HCT116 (cell line): ENCODE measurements at regions not wholly inside any gene's neighbourhood (a gene's known extent, or its start where the extent isn't known, plus 50 kb on each side); places are given as distances from the start of the nearest gene placed in this dataset.

Experiments used
- ATAC-seq: fragments of 200-7000 bp; cut with Tn5 transposase; 2 replicates; pipeline ENCODE4 v1.9.1; 2020; ENCODE audit warnings: mild to moderate bottlenecking, moderate library complexity
- BruUV-seq: library from RNA; stranded (reverse); fragments of 400-500 nt; replicated peaks from 2 replicates; lab custom pipeline; 2021; lab: Mats Ljungman, UMichigan
- CTCF ChIA-PET: fragments of 300-600 bp; sonication (Branson Sonifier 250); formaldehyde crosslinking; loops from one replicate; lab custom pipeline; 2021; ENCODE audit warnings: antibody characterized with exemption; lab: Charles Lee
- POLR2A ChIA-PET: fragments of 300-600, 350-600 bp; sonication (Branson Sonifier 250); formaldehyde crosslinking; loops from one replicate; lab custom pipeline; 2021; ENCODE audit warnings: antibody characterized with exemption; lab: Charles Lee
- RAD21 ChIA-PET, 2 experiments: fragments of 300-600 bp; sonication (Branson Sonifier 250); formaldehyde crosslinking; loops; one replicate each; lab custom pipeline; 2023; ENCODE audit warnings: low total read pairs in 2 of 2; ENCODE audit not compliant: uncharacterized antibody in 2 of 2, unreplicated experiment in 2 of 2, low non-redundant PET in 1 of 2; lab: Charles Lee
- DNase-seq: peaks from one replicate; pipeline ENCODE4 v3.0.0-alpha.2; 2010; ENCODE audit warnings: low read depth, low spot score
- H2AFZ ChIP-seq: fragments of 200-600 bp; shearing (Covaris generic), sonication (generic); 2 replicates; pipeline ENCODE4 v1.6.1; 2017; ENCODE audit warnings: low read depth, mixed run types, mixed read lengths, antibody characterized with exemption, low read length; ENCODE audit not compliant: poor library complexity, severe bottlenecking
- H3K27ac ChIP-seq: 2 replicates; pipeline ENCODE4 v1.5.1; 2012; ENCODE audit warnings: low read depth, low read length
- H3K27me3 ChIP-seq: fragments of 200-600 bp; sonication (generic); 2 replicates; pipeline ENCODE4 v1.6.1; 2016; ENCODE audit warnings: mixed run types, low read length, mixed read lengths; ENCODE audit not compliant: insufficient read depth
- H3K36me3 ChIP-seq, 2 experiments: fragments of 200-500 bp in 1 of 2; fragments of 200-600 bp in 1 of 2; sonication (Bioruptor generic) in 1 of 2; sonication (generic) in 1 of 2; 2 replicates each; pipeline versions ENCODE4 v1.5.1 to v1.6.1; 2014 to 2016; ENCODE audit warnings: low read length in 2 of 2, inconsistent platforms in 1 of 2, mixed read lengths in 1 of 2, mixed run types in 1 of 2; ENCODE audit not compliant: insufficient read depth in 2 of 2, control insufficient read depth in 1 of 2
- H3K4me1 ChIP-seq, 2 experiments: fragments of 200-600 bp in 1 of 2; sonication (generic) in 1 of 2; 2 replicates each; pipeline versions ENCODE4 v1.5.1 to v1.6.1; 2012 to 2017; ENCODE audit warnings: low read length in 2 of 2, inconsistent platforms in 1 of 2, mild to moderate bottlenecking in 1 of 2, mixed read lengths in 1 of 2, mixed run types in 1 of 2, moderate library complexity in 1 of 2; ENCODE audit not compliant: insufficient read depth in 2 of 2, control insufficient read depth in 1 of 2
- H3K4me2 ChIP-seq: fragments of 200-600 bp; sonication (generic); 2 replicates; pipeline ENCODE4 v1.6.1; 2017; ENCODE audit warnings: mixed run types, low read length, mixed read lengths
- H3K4me3 ChIP-seq, 2 experiments: fragments of 200-600 bp in 1 of 2; sonication (generic) in 1 of 2; replicated peaks in 1 of 2; 2 replicates each; pipeline ENCODE4 v1.5.1; 2011 to 2016; ENCODE audit warnings: low read length in 2 of 2, control low read depth in 1 of 2, low read depth in 1 of 2, mild to moderate bottlenecking in 1 of 2, mixed read lengths in 1 of 2, mixed run types in 1 of 2
- H3K79me2 ChIP-seq: fragments of 200-600 bp; sonication (generic); 2 replicates; pipeline ENCODE4 v1.6.1; 2017; ENCODE audit warnings: mild to moderate bottlenecking, mixed run types, low read length, moderate library complexity, mixed read lengths; ENCODE audit not compliant: insufficient read depth
- H3K9ac ChIP-seq: fragments of 200-600 bp; sonication (generic); 2 replicates; pipeline ENCODE4 v1.6.1; 2016; ENCODE audit warnings: low read length, mixed read lengths
- H3K9me2 ChIP-seq: fragments of 200-600 bp; sonication (generic), shearing (Covaris generic); 2 replicates; pipeline ENCODE4 v1.6.1; 2017; ENCODE audit warnings: mixed run types, mild to moderate bottlenecking, moderate library complexity; ENCODE audit not compliant: insufficient read depth
- H3K9me3 ChIP-seq, 2 experiments: fragments of 200-500 bp in 1 of 2; fragments of 200-600 bp in 1 of 2; sonication (Bioruptor generic) in 1 of 2; sonication (generic) in 1 of 2; 2 replicates each; pipeline ENCODE4 v1.6.1; 2014 to 2017; ENCODE audit warnings: low read length in 2 of 2, mixed read lengths in 2 of 2, inconsistent platforms in 1 of 2, low read depth in 1 of 2, mild to moderate bottlenecking in 1 of 2, mixed run types in 1 of 2, moderate library complexity in 1 of 2; ENCODE audit not compliant: control insufficient read depth in 1 of 2, insufficient read depth in 1 of 2
- H4K20me1 ChIP-seq: fragments of 200-600 bp; sonication (generic), shearing (Covaris generic); 2 replicates; pipeline ENCODE4 v1.6.1; 2017; ENCODE audit warnings: mixed run types, mild to moderate bottlenecking, moderate library complexity; ENCODE audit not compliant: insufficient read depth
- CBX3 ChIP-seq: IDR thresholded peaks from 2 replicates; pipeline ENCODE4 v1.6.1; 2012; ENCODE audit warnings: low read depth
- CEBPB ChIP-seq: IDR thresholded peaks from 2 replicates; pipeline ENCODE4 v1.6.1; 2012; ENCODE audit warnings: low read depth
- EGR1 ChIP-seq: IDR thresholded peaks from 2 replicates; pipeline ENCODE4 v1.6.1; 2012; ENCODE audit warnings: low read depth
- ELF1 ChIP-seq: IDR thresholded peaks from 2 replicates; pipeline ENCODE4 v1.6.1; 2012; ENCODE audit warnings: low read depth, borderline replicate concordance
- FOSL1 ChIP-seq: IDR thresholded peaks from 2 replicates; pipeline ENCODE4 v1.6.1; 2012; ENCODE audit warnings: low read depth
- POLR2A ChIP-seq: IDR thresholded peaks from 2 replicates; pipeline ENCODE4 v1.7.0; 2011; ENCODE audit warnings: borderline replicate concordance; ENCODE audit not compliant: insufficient read depth, insufficient read length; ENCODE audit errors: extremely low read depth
- SIN3A ChIP-seq: IDR thresholded peaks from 2 replicates; pipeline ENCODE4 v1.6.1; 2012; ENCODE audit warnings: low read depth
- TCF7L2 ChIP-seq: IDR thresholded peaks from 2 replicates; pipeline ENCODE4 v1.7.0; 2011; ENCODE audit warnings: borderline replicate concordance, inconsistent platforms; ENCODE audit not compliant: insufficient read depth, insufficient read length; ENCODE audit errors: extremely low read depth
- YY1 ChIP-seq: IDR thresholded peaks from 2 replicates; pipeline ENCODE4 v1.6.1; 2011; ENCODE audit warnings: low read length, low read depth, moderate library complexity, mild to moderate bottlenecking; ENCODE audit not compliant: insufficient replicate concordance; ENCODE audit errors: extremely low read depth
- ZFX ChIP-seq: fragments of 450-650 bp; IDR thresholded peaks from 2 replicates; pipeline ENCODE4 v1.6.1; 2017
- ZNF274 ChIP-seq: fragments of 200-500 bp; sonication (Bioruptor generic); IDR thresholded peaks from 2 replicates; pipeline ENCODE4 v1.6.1; 2014; ENCODE audit warnings: mild to moderate bottlenecking, low read depth, low read length, inconsistent platforms
- intact Hi-C: fragments of 100-400 bp; cut with micrococcal nuclease; formaldehyde crosslinking; loops from 2 replicates; pipeline ENCODE4 v1.10.0; 2022
- TF ChIP-seq, protein P1 (sequence below): IDR thresholded peaks from 2 replicates; pipeline ENCODE4 v1.6.1; 2012
- TF ChIP-seq, protein P2 (sequence below): IDR thresholded peaks from 2 replicates; pipeline ENCODE4 v1.6.1; 2011; ENCODE audit warnings: mild to moderate bottlenecking, low read length, moderate library complexity; ENCODE audit not compliant: insufficient replicate concordance; ENCODE audit errors: extremely low read depth
- TF ChIP-seq, protein P3 (sequence below): IDR thresholded peaks from 2 replicates; pipeline ENCODE4 v1.6.1; 2012
- TF ChIP-seq, protein P4 (sequence below): IDR thresholded peaks from 2 replicates; pipeline ENCODE4 v1.6.1; 2012; ENCODE audit warnings: low read depth
- TF ChIP-seq, protein P5 (sequence below), 3 experiments: fragments of 200-600 bp in 1 of 3; sonication (generic) in 1 of 3; IDR thresholded peaks in 2 of 3; conservative IDR thresholded peaks in 1 of 3; 2 replicates each; pipeline ENCODE4 v1.5.1; 2012 to 2017; ENCODE audit warnings: low read depth in 2 of 3, low read length in 2 of 3, antibody characterized with exemption in 1 of 3, borderline replicate concordance in 1 of 3, control low read depth in 1 of 3, mild to moderate bottlenecking in 1 of 3, mixed read lengths in 1 of 3, mixed run types in 1 of 3, moderate library complexity in 1 of 3; ENCODE audit not compliant: insufficient read depth in 1 of 3

DNA sequence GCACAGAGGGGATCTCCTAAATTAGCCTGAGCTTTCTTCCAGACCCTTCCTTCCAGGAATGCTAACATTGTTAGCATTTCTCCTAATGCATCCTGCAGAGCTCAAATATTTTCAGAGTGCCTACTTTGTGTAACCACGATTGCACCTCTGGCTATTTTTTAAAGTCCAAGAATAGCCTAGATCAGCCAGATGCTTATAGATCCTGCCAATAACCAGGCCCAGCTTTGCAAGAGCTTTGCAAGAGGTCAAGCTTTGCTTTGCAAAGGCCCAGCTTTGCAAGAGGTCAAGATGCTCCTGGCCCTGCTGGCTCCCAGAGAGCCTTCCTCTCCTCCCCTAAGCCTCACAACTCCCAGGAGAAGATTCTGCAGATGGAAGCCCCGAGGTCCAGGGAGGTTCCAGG is 491.9 kb downstream of the MN1 start:
- Histone ChIP-seq H3K27me3 (no peaks in the 10 kb centered on the region), H3K9ac (no peak overlapping the region), H3K4me2 (no peak overlapping the region), H3K4me3 (no peak overlapping the region), H4K20me1 (no peaks in the 10 kb centered on the region), H3K79me2 (no peaks in the 10 kb centered on the region), H3K4me1 (no peaks in the 10 kb centered on the region), H3K36me3 (no peaks in the 10 kb centered on the region), H3K9me2 (no peaks in the 10 kb centered on the region), H2AFZ (no peak overlapping the region)
- RAD21 ChIA-PET: interaction anchor here in 1 of 2 experiments (0.7 kb wide), 1 partner anchor 165 kb away, joined by 3 read pairs; no protein-coding TSS in a partner anchor
- DNase-seq: no peak
- intact Hi-C loops: no loop called here
- TF ChIP-seq ZFX (no peak), EGR1 (no peak), POLR2A (no peak), TCF7L2 (no peak), CEBPB (no peak), FOSL1 (no peak), YY1 (no peak), ELF1 (no peak), ZNF274 (no peak), SIN3A (no peak), CBX3 (no peak)
- TF ChIP-seq, protein P1, sequence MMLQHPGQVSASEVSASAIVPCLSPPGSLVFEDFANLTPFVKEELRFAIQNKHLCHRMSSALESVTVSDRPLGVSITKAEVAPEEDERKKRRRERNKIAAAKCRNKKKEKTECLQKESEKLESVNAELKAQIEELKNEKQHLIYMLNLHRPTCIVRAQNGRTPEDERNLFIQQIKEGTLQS: no peak
- TF ChIP-seq, protein P2, sequence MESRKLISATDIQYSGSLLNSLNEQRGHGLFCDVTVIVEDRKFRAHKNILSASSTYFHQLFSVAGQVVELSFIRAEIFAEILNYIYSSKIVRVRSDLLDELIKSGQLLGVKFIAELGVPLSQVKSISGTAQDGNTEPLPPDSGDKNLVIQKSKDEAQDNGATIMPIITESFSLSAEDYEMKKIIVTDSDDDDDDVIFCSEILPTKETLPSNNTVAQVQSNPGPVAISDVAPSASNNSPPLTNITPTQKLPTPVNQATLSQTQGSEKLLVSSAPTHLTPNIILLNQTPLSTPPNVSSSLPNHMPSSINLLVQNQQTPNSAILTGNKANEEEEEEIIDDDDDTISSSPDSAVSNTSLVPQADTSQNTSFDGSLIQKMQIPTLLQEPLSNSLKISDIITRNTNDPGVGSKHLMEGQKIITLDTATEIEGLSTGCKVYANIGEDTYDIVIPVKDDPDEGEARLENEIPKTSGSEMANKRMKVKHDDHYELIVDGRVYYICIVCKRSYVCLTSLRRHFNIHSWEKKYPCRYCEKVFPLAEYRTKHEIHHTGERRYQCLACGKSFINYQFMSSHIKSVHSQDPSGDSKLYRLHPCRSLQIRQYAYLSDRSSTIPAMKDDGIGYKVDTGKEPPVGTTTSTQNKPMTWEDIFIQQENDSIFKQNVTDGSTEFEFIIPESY: no peak
- TF ChIP-seq, protein P3, sequence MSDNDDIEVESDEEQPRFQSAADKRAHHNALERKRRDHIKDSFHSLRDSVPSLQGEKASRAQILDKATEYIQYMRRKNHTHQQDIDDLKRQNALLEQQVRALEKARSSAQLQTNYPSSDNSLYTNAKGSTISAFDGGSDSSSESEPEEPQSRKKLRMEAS: no peak
- TF ChIP-seq, protein P4, sequence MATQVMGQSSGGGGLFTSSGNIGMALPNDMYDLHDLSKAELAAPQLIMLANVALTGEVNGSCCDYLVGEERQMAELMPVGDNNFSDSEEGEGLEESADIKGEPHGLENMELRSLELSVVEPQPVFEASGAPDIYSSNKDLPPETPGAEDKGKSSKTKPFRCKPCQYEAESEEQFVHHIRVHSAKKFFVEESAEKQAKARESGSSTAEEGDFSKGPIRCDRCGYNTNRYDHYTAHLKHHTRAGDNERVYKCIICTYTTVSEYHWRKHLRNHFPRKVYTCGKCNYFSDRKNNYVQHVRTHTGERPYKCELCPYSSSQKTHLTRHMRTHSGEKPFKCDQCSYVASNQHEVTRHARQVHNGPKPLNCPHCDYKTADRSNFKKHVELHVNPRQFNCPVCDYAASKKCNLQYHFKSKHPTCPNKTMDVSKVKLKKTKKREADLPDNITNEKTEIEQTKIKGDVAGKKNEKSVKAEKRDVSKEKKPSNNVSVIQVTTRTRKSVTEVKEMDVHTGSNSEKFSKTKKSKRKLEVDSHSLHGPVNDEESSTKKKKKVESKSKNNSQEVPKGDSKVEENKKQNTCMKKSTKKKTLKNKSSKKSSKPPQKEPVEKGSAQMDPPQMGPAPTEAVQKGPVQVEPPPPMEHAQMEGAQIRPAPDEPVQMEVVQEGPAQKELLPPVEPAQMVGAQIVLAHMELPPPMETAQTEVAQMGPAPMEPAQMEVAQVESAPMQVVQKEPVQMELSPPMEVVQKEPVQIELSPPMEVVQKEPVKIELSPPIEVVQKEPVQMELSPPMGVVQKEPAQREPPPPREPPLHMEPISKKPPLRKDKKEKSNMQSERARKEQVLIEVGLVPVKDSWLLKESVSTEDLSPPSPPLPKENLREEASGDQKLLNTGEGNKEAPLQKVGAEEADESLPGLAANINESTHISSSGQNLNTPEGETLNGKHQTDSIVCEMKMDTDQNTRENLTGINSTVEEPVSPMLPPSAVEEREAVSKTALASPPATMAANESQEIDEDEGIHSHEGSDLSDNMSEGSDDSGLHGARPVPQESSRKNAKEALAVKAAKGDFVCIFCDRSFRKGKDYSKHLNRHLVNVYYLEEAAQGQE: no peak
- TF ChIP-seq, protein P5, sequence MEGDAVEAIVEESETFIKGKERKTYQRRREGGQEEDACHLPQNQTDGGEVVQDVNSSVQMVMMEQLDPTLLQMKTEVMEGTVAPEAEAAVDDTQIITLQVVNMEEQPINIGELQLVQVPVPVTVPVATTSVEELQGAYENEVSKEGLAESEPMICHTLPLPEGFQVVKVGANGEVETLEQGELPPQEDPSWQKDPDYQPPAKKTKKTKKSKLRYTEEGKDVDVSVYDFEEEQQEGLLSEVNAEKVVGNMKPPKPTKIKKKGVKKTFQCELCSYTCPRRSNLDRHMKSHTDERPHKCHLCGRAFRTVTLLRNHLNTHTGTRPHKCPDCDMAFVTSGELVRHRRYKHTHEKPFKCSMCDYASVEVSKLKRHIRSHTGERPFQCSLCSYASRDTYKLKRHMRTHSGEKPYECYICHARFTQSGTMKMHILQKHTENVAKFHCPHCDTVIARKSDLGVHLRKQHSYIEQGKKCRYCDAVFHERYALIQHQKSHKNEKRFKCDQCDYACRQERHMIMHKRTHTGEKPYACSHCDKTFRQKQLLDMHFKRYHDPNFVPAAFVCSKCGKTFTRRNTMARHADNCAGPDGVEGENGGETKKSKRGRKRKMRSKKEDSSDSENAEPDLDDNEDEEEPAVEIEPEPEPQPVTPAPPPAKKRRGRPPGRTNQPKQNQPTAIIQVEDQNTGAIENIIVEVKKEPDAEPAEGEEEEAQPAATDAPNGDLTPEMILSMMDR (IDR thresholded peaks at IDR 0.05 in 2 of 3, conservative IDR thresholded peaks at IDR 0.05 in 1 of 3; ENCODE audit: borderline replicate concordance in 1 of 3, insufficient read depth in 1 of 3, low read depth in 2 of 3, low read length in 2 of 3): no peak
- TF ChIP-seq, all 23 proteins: peak for 0
- no peak for ATAC-seq
- Histone ChIP-seq H3K27ac (no peak overlapping the region), H3K9me3 (no peaks in the 10 kb centered on the region)
- ChIA-PET CTCF (no interaction called here), POLR2A (no interaction called here)
- BruUV-seq: no TSS peak
